Stimulated activated CD8-positive, alpha-beta memory T cell treated with anti-CD3 and anti-CD28 coated beads, Interleukin-4, amount 100 ng/mL, for 48 hours (primary cell): ENCODE measurements at regions not wholly inside any gene's neighbourhood (a gene's known extent, or its start where the extent isn't known, plus 50 kb on each side); places are given as distances from the start of the nearest gene placed in this dataset.
"Not testable (repeated sequence)": the region's sequence is repeated elsewhere in the genome, so short reads cannot be mapped to it uniquely, and the experiment has no call there.

Source experiments
- DNase-seq: peaks from one replicate; pipeline ENCODE4 v3.0.0-alpha.2; 2020

DNA sequence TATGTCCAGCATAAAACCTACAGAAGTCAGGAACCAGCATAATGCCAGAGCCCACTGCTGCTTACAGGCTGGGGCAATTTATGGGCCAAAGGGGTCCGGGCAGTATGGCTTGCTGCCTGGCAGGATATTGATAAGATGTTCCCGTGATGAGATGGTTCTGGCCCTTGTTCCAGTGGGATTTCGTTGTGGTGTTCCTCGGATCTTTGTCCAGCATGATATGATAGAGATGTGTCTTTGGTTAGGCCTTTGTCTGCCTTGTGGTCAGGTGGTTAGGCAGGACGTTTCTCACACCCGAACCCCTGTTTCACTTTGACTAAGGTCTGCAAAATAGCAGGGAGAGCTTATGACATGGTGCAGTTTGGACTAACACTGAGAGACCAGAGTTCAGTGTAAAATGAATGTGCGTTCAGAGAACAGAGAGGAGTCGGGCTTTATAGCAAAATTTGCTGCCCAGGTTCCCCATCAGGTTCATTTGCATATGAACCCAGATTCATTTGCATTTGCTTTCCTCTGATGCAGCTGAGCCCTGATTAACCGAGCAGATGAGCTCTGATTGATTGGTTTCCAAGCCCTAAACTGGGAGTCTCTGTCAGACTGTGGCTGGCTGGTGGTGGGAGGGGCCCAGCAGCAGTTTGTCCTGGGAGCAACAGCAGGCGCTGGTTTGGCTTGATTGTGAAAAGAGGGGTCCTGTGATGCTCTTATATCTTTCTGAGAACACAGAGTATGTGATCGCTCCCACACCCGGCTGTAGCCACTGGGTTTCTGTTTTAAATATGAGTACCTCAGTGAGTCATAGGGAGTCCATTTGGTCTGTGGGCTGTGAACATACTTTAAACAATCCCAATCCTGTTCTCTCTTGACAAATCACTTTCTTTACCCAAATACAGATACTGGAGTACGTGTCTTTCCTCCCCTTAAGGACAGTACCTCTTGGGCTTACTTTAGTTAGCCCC, 156.3 kb upstream of the PZP start:
- peak; percentile 67 for DNase-seq

DNA sequence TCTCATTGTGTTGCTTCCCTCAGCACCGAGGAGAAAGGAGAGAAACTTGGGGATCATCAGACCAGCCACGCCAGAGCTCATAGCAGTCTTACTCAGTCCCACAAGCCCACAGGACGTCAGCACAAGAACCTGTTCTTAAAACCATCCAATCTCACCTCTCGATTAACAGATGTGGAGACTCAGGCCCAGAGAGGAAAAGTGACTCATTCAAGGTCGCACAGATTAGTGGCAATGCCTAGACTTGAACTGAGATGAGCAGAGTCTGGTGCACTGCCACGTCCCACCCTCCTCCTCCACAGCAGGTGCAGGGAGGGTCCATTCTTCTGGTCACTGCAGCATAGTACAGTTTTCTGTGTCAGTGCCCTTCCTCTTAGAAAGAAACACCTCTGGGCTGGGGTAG, 154.9 kb upstream of the PZP start:
- DNase-seq, result peak; percentile 45

DNA sequence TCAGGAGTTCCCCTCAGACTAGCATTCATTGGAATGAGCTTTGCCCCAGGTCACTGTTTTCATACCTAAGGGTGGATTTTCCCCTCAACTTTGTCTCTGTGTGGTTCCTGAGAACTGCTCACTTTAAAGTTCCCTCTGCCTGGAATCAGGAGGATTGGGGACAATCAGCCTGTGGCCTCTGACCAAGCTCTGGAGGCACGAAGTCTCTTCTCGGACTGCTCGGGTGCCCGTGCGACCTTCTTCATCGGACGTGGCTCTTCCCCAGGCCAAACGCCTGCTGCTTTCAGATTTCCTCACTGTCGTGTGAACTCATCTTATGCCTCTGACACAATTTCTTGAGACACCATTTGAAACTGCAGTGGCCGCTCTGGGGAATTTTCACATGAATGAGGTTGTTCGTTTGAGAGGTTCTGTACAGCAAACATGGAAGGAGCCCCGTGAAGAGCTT, 153.7 kb upstream of the PZP start:
- DNase-seq, result no peak

DNA sequence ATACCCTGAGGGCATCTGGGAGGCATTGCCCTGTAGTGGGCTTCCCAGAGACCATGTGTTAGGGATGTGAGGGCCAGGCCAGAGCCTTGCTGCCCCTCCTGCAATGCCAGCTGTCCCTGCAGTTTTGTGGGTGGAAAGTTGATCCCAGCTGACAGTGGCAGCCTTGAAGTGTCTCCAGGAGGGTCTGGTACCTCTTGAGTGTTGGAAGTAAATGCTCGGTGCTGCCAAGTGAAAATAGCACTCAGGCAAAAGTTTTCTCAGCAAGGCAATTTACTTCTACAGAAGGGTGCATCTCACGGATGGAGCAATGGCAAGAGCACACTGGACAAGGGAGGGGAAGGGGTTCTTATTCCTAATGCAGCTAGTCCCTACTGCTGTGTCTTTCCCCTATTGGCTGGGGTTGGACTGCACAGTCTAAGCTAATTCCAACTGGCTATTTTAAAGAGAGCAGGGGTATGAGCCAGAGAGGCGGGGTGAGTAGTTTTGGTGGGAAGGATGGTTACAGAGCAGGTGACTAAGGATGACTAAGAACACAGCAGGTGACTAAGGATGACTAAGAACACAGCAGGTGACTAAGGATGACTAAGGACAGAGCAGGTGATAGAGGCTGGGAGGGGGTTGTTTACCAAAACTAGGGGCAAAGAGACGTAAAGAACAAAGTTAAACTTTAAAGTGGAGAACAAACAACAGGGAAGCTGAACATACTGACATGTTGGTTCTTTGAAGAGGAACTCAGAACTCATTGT, 146.0 kb upstream of the PZP start:
- not testable (repeated sequence) for DNase-seq

DNA sequence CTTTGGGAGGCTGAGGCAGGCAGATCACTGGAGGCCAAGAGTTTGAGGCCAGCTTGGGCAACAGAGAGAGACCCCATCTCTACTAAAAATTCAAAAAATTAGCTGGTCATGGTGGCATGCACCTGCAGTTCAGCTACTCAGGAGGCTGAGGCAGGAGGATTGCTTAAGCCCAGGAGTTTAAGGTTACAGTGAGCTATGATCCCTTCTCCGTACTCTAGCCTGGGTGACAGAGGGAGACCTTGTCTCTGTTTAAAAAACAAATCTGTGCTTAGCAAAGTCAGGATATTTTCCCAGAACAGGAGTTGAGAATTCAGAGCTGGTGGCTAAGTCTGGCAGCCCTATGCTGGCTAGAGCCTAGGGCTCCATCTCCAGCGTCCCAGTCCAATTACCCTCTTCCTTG, 142.9 kb upstream of the PZP start:
- no peak for DNase-seq

DNA sequence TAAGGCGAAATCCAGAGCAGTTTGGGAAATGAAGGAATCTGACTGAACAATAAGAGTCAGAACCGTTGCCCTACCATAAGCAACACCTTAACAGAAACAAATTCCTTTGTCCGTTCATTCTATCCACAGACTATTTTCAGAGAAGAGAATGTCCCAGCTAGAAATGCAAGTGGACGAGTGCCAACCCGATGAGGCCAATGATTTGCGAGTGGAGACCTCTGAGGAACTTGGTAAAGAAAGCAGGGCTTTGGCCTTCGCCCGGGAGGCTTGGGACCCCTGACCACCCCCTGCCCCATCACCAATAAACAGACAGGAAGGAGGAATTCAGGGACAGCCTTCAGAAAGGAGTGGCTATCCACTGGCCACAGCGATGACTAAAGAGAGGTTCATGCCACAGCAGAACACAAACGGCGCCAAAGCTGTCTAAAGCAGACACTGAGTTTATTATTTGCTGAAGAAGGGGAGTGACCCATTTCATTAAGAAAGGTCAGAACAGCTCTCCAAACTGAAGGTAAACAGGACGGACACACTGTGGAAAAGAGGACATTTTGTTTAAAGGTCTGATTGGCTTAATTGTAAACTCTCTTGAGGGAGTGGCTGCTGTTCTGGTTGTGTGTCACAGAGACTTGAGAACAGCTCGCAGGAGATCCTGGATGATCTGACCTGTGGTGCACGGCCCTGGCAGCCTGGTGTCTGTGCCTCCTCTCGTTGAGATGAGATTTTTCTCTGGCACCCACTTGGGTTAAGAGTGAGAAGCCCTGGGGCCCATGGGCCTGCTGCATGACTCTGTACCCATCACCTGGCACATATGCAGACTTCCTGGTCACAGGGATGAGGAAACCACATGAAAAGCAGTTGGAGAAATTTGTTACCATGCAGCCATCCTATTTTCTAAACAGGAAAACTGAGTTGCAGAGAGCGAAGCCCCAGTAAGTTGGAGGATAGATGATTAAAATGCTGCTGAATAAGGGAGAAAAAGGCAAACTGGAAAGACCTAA, 142.0 kb upstream of the PZP start:
- no peak for DNase-seq

DNA sequence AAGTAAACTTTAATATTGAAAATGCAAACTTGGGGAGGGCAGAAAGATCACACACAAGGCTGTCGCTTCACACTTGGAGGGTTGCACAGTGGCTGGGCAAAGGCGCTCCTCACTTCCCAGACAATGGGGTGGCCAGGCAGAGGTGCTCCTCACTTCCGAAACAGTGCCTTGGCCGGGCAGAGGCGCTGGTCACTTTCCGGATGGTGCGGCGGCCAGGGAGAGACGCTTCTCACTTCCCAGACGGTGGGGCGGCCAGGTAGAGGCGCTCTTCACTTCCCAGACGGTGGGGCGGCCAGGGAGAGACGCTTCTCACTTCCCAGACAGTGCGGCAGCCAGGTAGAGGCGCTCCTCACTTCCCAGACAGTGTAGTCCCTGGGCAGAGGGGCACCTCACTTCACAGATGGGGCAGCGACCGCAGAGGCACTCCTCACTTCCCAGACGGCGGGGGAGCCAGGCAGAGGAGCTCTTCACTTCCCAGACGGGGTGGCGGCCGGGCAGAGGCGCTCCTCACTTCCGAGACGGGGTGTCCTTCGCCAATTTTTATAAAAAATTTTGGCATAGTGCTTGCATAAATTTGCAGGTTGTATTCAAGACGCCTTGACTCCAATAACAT, 140.8 kb upstream of the PZP start:
- DNase-seq, result no peak

DNA sequence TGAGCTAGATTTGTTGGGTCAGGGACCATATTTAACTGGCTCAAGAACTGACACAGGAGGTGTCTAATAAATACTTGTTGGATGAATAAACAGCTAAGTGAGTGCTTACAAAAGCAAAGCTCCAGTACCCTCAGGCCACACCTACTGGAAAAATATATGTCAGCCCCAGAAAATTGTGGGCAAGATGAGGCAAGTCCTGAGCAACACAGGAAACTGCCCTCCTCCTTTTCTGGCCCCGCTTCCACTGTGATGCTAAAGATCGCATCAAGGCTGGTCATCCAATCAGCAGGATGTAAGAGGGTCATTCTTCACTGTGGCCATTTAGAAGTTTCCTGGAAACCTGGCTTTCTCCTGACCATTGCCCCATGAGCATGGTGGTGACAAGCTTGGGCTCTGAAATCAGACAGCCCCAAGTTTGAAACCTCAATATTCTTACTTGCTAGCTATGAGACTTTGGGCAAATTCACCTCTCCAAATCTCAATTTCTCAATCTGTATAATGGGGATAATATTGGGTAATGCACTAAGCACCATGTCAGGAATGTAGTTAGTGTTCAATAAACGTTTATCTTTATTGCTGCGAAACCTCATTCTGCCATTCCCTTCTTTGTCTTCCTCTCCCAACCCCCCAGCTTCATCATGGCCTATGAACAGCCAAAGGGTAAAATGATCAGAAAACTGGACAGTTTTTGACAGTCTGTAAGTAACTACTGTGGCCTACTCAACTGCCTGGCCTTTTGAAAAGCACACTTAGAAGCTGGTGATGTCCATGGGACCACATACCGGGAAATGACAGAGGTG, 139.3 kb upstream of the PZP start:
- DNase-seq, result no peak

DNA sequence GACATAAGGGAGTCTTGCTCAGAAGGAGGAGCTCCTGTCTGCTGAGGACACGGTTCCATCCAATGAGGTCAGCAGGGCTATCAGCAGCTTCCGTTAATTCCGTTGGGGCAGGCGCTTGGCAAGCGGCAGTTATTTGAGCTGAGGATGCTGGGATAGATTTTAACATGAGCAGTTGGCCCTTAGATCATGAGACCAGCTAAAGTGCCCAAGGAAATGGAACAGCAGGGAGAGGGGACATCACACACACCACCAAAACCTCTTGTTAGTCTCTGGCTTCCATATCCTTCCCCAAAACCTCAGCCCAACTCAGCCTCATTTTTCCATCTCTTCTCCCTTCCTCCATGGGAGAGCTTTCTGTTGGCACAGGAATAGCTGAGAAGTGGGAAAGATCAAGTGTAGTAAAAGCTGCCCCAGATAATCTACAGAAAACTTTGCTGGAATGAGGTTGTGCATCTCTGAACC, 138.7 kb upstream of the PZP start:
- no peak for DNase-seq

DNA sequence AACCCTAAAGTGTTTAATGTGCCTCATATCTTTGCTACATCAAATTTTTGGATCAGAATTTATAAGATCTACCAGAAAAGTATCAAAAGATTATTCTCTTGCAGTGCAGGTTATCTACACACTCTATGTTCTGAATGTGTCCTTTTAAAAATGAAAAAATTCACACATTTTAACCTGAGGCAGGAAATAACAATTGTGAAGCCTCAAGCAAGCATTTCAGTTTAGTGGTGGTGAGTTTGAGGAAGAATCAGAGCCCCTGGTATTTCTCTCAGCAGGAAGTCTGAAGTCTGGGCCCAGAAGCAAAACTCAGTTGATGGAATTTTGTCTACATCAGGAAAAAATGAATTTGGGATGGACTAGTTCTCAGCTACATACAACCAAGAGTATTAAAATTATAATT, 137.0 kb upstream of the PZP start:
- no peak for DNase-seq

DNA sequence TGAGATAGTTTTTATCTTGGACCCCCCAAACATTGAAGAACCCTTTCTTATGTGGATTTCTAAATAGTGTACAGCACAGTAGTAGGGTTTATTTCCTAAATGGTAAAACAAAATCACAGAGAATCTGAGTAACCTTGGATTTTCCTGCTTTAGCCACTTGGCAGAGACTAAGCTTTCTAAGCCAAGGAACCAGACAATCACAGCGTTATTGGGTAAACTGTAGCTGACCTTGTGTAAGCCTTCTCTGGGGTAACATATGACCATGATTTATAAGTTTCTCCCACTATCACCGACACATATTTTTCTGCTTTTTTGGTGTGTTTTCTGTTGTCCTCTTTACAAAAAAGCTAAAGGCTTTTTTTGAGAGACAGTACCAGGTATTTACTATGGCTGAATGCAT, 136.3 kb upstream of the PZP start:
- no peak for DNase-seq

DNA sequence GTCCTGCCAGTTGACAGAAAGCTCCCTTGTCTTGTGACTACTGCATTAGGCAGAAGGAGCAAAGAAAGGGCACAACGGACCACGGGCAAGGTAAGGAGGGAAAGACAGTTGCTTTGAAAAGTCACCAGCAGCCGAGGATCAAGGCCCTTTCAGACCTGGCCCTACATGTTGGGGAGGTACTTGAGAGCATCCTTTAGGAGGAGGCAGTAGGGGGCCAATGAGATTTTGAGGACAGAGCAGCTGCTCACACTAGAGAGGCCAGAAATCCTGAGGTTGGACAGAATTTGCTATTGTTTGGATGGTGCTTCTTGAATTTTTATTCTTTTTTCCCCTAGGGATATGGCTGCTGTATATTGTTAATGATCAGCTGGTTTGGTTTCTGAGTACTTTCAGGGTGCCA, 135.5 kb upstream of the PZP start:
- no peak for DNase-seq

DNA sequence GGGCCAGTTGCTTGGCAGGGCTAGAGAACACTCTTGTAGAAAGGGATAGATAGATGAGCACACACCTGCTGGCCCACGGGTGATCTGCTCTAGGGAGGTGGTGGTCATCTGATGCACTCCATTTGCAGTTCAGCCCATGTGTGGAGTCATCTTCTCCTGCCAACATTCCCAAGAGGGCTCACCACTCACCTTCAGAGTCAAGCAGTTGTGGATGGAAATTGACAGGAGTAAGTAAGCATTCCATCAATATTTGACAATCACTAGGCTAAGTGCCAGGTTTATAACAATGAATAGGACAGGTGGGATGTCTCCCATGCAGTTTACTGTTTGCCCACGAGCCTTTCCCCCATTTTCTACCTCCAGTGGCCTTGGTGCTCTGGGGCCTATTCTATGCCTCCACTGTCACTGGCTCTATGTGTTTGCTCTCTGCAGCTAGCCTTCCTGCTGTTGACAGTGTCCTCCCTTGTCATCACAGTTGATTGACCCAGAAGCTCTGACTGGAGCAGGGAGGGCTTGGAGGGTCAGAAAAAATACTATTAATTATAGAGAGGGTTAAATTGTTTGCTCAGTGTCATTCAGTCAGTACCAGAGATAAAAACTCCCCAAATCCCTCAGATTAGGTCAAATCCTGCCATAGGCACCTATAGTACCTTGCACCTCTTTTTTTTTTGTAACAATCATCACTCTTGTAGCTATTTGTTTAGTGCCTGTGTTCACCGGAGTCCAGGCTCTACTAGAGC, 134.6 kb upstream of the PZP start:
- no peak for DNase-seq

DNA sequence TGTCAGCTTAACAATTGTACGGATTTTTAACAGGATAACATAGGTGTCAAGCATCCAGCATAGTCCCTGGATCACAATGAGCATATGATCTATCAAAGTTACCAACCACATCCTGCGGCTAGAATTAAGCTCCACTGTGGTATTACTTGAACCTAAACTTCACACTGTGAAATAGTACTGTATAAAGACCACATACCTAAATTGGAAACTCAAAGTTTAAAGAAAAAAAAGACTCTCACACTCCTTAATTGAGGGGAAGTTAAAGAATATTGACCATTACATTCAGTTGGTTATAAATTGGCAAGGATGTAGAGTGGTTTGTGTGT, 133.0 kb upstream of the PZP start:
- no peak for DNase-seq

DNA sequence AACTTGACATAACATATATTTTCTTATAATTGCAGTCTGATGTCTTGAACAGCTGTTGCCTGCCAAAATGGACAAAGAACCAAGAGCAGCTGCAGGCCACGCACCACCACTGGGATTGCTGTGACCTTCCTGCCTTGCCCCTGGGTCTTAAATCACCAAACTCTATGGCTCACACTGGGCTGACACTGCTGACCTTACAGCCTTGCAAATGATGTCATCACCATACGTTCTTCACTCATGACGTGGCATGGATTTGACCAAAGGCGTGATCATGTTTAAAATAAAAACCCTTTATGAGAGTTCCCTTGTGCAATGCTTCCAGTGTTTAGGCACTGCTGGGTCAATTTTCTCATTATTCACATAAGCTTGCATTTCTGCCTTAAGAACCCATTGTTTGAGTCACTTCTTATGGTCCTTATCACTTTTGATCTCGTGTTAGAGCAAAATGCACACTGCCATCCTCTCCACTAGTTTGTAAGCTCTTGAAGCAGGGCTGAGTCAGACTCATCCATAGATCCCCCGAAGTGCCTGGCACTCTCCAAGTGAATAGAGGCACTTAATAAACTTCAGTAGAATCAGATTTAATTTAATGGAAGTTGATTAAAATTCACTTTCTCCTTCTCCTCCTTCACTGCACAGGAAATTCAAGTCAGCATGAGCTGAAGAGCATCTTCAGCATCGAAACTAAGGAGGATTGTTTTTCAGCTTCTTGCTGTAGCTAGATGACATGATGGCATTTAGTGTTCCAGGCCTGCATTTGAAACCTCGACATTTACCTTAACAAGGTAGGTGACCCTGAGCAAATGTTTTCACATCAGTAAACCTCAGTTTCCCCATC, 132.4 kb upstream of the PZP start:
- DNase-seq, result no peak

DNA sequence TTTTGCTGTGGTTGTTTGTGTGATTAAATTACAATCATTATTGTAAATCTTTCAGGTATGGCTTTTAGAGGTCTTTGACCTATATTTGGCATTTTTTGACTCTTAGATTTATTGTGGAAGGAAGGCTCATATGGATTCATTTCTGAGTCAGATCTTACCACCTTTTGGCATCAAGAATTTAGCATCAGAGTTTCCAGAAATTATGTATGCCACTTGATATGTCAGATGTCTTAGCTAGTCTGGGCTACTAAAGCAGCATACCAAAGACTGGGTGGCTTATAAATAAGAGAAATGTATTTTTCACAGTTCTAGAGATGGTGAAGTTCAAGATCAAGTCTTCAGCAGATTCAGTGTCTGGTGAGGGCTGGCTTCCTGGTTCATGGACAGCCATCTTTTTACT, 129.5 kb upstream of the PZP start:
- no peak for DNase-seq

DNA sequence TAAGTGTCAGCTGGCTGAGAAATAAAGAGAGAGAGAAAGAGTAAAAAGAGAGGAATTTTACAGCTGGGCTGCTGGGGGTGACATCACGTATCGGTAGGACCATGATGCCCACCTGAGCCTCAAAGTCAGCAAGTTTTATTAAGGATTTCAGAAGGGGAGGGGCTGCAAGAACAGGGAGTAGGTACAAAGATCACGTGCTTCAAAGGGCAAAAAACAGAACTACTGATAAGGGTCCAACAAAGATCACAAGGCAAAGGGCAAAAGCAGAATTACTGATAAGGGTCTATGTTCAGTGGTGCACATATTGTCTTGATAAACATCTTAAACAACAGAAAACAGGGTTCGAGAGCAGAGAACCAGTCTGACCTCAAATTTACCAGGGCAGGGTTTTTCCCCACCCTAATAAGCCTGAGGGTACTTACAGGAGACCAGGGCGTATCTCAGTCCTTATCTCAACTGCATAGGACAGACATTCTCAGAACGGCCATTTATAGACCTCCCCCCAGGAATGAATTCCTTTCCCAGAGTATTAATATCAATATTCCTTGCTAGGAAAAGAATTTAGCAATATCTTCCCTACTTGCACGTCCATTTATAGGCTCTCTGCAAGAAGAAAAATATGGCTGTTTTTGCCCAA, 128.3 kb upstream of the PZP start:
- not testable (repeated sequence) for DNase-seq

DNA sequence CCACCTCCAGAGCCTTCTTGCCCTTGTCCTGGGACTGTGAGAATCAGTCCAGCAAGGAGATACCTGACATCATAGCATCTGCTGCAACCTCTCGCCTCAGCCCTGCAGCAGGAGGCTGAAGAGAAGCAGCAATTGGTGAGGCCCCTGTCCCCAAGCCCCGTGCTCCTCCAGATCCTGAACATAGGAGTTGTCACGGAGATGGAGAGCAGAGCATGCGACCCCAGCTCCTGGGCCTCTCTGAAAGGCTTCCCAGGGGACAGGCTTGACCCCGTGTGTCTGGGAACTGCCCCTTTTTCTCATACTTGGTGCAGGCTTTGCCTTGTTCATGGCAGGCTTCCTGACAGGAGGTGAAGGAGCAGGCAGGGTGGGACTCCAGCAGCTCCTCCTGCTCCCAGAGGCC, 127.7 kb upstream of the PZP start:
- no peak for DNase-seq

DNA sequence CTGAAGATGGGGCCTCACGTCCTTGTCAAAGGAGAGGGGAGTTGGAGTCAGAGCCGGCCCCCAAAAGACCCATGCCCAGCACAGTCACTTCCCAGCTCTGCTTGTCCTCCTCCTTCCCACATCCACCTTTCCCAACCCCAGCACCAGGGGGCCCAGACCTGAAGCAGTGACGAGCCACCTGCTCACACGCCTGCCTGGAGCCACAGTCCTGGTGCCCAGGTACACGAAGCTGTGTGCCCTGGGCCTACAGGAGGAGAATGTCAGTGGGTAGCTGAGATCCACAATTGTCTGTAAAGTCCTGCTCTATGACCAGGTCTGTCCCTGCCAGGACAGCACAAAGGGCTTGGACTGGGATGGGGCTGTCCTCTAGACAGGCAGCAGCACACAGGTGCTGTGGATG, 126.8 kb upstream of the PZP start:
- no peak for DNase-seq
